ENCODE measurements at regions not wholly inside any gene's neighbourhood (a gene's known extent, or its start where the extent isn't known, plus 50 kb on each side); places are given as distances from the start of the nearest gene placed in this dataset.

DNA sequence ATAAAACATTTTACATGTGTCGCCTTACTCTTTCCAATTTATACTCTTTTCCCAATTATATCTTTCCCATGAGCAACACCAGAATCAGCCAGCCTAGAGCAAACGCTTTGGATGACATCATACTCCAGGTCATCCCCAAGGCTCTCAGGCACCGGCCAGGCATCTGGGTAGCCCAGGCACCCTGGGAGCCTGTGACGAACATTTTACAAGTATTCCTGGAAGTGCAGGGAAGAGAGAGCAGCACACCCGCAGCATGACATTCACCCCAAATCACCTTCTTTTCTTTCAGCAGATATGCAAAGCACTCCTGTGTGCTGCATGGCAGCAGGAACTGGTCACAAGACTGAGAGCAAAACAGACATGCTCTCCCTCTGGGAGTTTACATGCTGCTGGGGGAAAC lies 75.7 kb upstream of the SMIM23 start:
- TF ChIP-seq EZH2 (IDR thresholded peaks at IDR 0.05; ENCODE audit: borderline replicate concordance, insufficient read depth, low read depth, low read length, poor library complexity, severe bottlenecking), result no peak
- TF ChIP-seq, protein P1, sequence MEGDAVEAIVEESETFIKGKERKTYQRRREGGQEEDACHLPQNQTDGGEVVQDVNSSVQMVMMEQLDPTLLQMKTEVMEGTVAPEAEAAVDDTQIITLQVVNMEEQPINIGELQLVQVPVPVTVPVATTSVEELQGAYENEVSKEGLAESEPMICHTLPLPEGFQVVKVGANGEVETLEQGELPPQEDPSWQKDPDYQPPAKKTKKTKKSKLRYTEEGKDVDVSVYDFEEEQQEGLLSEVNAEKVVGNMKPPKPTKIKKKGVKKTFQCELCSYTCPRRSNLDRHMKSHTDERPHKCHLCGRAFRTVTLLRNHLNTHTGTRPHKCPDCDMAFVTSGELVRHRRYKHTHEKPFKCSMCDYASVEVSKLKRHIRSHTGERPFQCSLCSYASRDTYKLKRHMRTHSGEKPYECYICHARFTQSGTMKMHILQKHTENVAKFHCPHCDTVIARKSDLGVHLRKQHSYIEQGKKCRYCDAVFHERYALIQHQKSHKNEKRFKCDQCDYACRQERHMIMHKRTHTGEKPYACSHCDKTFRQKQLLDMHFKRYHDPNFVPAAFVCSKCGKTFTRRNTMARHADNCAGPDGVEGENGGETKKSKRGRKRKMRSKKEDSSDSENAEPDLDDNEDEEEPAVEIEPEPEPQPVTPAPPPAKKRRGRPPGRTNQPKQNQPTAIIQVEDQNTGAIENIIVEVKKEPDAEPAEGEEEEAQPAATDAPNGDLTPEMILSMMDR (IDR thresholded peaks at IDR 0.05), result no peak
- POLR2A ChIA-PET, result no interaction called here
- CTCF ChIA-PET, result no interaction called here
- Mint-ChIP-seq H3K4me3 (no peak overlapping the region), H3K4me1 (no peaks in the 10 kb centered on the region), H3K9me3 (ENCODE audit: insufficient read depth) (peaks cover 4% of the 10 kb centered on the region), H3K27ac (no peak overlapping the region), H3K27me3 (peaks cover 5% of the 10 kb centered on the region)
- no peaks in the 10 kb centered on the region for H3K36me3 ChIP-seq (replicated peaks in 1 of 2; ENCODE audit: control extremely low read depth in 1 of 2, control insufficient read depth in 1 of 2, extremely low read depth in 1 of 2, insufficient read depth in 2 of 2, low read length in 1 of 2)
- intact Hi-C loops (cut with micrococcal nuclease), result no loop called here
- H3K9ac ChIP-seq (ENCODE audit: low read length), result no peak overlapping the region
- H2AFZ ChIP-seq (ENCODE audit: insufficient read depth, low read depth, low read length, poor library complexity, severe bottlenecking), result no peak overlapping the region
- ATAC-seq (ENCODE audit: low read depth) (no peak), DNase-seq (no peak)
- H3K4me3 ChIP-seq (ENCODE audit: control extremely low read depth in 1 of 5, extremely low read depth in 1 of 5, insufficient read depth in 1 of 5, low read depth in 2 of 5, low read length in 4 of 5), result no peak overlapping the region
- H3K79me2 ChIP-seq (ENCODE audit: control insufficient read depth, insufficient read depth, low read length), result no peaks in the 10 kb centered on the region
- no peak overlapping the region for H3K27ac ChIP-seq (ENCODE audit: low read length in 2 of 2)
- H3K27me3 ChIP-seq (replicated peaks in 1 of 4; ENCODE audit: control extremely low read depth in 1 of 4, control insufficient read depth in 3 of 4, insufficient read depth in 4 of 4, low read length in 3 of 4), result peaks cover 0 to 1% (median 0%) of the 10 kb centered on the region in 4 experiments
- H3K4me2 ChIP-seq (replicated peaks; ENCODE audit: low read depth, low read length, poor library complexity, severe bottlenecking), result no peak overlapping the region
- peaks cover 0 to 5% (median 0%) of the 10 kb centered on the region in 3 donors for H3K9me3 ChIP-seq (ENCODE audit: control extremely low read depth in 1 of 3, control insufficient read depth in 2 of 3, insufficient read depth in 1 of 3, low read length in 2 of 3)
- H4K20me1 ChIP-seq (ENCODE audit: control insufficient read depth, insufficient read depth, low read length, poor library complexity, severe bottlenecking), result no peaks in the 10 kb centered on the region
- 94% methylated on average over 4 of the region's 5 CpGs for WGBS (ENCODE audit: insufficient coverage)
- no peaks in the 10 kb centered on the region for H3K4me1 ChIP-seq (ENCODE audit: control insufficient read depth in 2 of 2, insufficient read depth in 2 of 2, low read length in 2 of 2)

DNA sequence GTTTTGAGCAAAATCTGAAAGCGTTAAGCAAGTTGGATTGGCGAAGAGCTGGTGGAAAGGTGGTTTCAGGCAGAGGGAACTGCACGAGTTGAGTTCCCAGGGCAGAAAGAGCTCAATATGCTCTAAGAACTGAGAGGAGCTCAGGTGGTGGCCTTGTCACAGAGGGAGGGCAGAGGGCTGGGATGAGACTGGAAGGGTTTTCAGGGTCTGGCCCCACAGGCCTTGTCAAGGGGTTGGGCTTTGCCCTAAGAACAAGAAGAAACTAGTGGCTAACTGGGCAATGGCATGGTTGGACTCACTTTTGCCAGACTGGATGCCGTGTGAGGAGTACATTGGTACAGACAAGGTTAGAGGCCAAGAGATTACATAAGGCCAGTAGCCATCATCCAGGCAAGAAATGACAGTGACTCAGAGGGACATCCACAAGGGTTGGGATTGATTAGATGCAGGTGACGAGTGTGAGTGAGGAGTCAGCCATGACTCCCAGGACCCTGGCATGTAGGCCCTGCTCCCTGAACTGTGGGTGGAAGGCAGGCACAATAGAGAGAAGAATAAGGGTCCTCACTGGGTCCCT lies 75.1 kb upstream of the SMIM23 start:
- Histone ChIP-seq H3K27ac (ENCODE audit: low read length in 2 of 2) (no peak overlapping the region), H3K9me3 (ENCODE audit: control extremely low read depth in 1 of 3, control insufficient read depth in 2 of 3, insufficient read depth in 1 of 3, low read length in 2 of 3) (peaks cover 0 to 5% (median 0%) of the 10 kb centered on the region in 3 donors), H2AFZ (ENCODE audit: insufficient read depth, low read depth, low read length, poor library complexity, severe bottlenecking) (no peak overlapping the region), H3K9ac (ENCODE audit: low read length) (no peak overlapping the region), H3K4me3 (ENCODE audit: control extremely low read depth in 1 of 5, extremely low read depth in 1 of 5, insufficient read depth in 1 of 5, low read depth in 2 of 5, low read length in 4 of 5) (no peak overlapping the region), H3K36me3 (replicated peaks in 1 of 2; ENCODE audit: control extremely low read depth in 1 of 2, control insufficient read depth in 1 of 2, extremely low read depth in 1 of 2, insufficient read depth in 2 of 2, low read length in 1 of 2) (no peaks in the 10 kb centered on the region), H3K27me3 (replicated peaks in 1 of 4; ENCODE audit: control extremely low read depth in 1 of 4, control insufficient read depth in 3 of 4, insufficient read depth in 4 of 4, low read length in 3 of 4) (peaks cover 0 to 3% (median 1%) of the 10 kb centered on the region in 4 experiments), H4K20me1 (ENCODE audit: control insufficient read depth, insufficient read depth, low read length, poor library complexity, severe bottlenecking) (no peaks in the 10 kb centered on the region), H3K79me2 (ENCODE audit: control insufficient read depth, insufficient read depth, low read length) (no peaks in the 10 kb centered on the region), H3K4me1 (ENCODE audit: control insufficient read depth in 2 of 2, insufficient read depth in 2 of 2, low read length in 2 of 2) (no peaks in the 10 kb centered on the region), H3K4me2 (replicated peaks; ENCODE audit: low read depth, low read length, poor library complexity, severe bottlenecking) (no peak overlapping the region)
- Mint-ChIP-seq H3K4me1 (no peaks in the 10 kb centered on the region), H3K4me3 (no peak overlapping the region), H3K27ac (no peak overlapping the region), H3K9me3 (ENCODE audit: insufficient read depth) (peaks cover 4% of the 10 kb centered on the region), H3K27me3 (peaks cover 2% of the 10 kb centered on the region)
- ChIA-PET CTCF (no interaction called here), POLR2A (no interaction called here)
- intact Hi-C loops (cut with micrococcal nuclease), result no loop called here
- no peak for TF ChIP-seq EZH2 (IDR thresholded peaks at IDR 0.05; ENCODE audit: borderline replicate concordance, insufficient read depth, low read depth, low read length, poor library complexity, severe bottlenecking)
- TF ChIP-seq, protein P1 (IDR thresholded peaks at IDR 0.05), result no peak
- no peak for ATAC-seq (ENCODE audit: low read depth)
- DNase-seq, result no peak
- WGBS (ENCODE audit: insufficient coverage), result 91% methylated on average over 5 of the region's 5 CpGs
